HG03354 (cell line): ENCODE measurements at regions not wholly inside any gene's neighbourhood (a gene's known extent, or its start where the extent isn't known, plus 50 kb on each side); places are given as distances from the start of the nearest gene placed in this dataset.
"Not testable (repeated sequence)": the region's sequence is repeated elsewhere in the genome, so short reads cannot be mapped to it uniquely, and the experiment has no call there.

ENCODE experiments used
- ATAC-seq: cut with Tn5 transposase; IDR thresholded peaks from one replicate; pipeline ENCODE4 v1.9.1; 2021; ENCODE audit warnings: mild to moderate bottlenecking; ENCODE audit not compliant: unreplicated experiment, poor library complexity, severe bottlenecking

DNA sequence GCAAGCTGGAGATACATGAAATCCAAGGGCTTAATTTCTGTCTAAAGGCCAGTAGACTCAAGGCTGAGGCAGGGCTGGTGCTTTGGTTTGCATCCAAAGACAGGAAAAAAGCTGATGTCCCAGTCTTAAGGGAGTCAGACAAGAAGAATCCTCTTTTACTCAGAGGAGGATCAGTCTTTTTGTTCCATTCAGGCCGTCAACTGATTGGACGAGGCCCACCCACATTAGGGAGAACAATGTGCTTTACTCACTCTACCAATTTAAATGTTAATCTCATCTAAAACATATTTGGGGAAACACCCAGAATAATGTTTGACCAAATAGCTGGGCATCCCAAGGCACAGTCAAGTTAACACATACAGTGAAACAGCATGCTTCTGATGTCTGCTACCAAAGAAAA lies 388.5 kb upstream of the CHRM2 start:
- ATAC-seq = no peak

- ATAC-seq = no peak
These were observed 398.3 kb upstream of the CHRM2 start for GRCh38 chr7:136470179-136470578.

GRCh38 chr7:136452949-136453348 lies 415.5 kb upstream of the CHRM2 start:
- no peak for ATAC-seq

GRCh38 chr7:136446751-136447150 lies 421.7 kb upstream of the CHRM2 start:
- ATAC-seq = no peak

- no peak for ATAC-seq
These were observed 426.6 kb upstream of the CHRM2 start for GRCh38 chr7:136441835-136442234.

GRCh38 chr7:136431736-136432135 lies 436.7 kb upstream of the CHRM2 start:
- ATAC-seq = not testable (repeated sequence)

DNA sequence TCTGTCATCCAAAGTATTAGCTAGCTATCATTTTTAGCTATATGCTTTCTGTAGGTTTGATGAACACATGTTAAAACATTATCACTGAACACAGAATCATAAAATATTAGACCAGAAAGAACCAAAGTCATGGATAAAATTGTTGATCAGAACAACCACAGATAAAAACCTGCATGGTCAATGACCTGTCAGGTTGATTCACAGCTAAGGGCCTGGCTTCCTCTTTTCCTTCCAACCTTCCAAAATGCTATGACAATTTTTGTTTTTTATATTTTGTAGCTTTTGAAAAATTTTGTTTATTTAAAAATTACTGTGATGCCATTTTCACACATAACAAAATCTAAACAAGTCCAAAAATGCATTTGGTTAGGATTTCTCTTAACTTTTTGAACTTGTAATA lies 444.4 kb upstream of the CHRM2 start:
- ATAC-seq = no peak

DNA sequence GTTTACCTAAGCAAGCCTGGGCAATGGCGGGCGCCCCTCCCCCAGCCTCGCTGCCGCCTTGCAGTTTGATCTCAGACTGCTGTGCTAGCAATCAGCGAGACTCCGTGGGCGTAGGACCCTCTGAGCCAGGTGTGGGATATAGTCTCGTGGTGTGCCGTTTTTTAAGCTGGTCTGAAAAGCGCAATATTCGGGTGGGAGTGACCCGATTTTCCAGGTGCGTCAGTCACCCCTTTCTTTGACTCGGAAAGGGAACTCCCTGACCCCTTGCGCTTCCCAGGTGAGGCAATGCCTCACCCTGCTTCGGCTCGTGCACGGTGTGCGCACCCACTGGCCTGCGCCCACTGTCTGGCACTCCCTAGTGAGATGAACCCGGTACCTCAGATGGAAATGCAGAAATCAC lies 442.6 kb upstream of the MTPN start:
- ATAC-seq = not testable (repeated sequence)

- no peak for ATAC-seq
These were observed 435.8 kb upstream of the MTPN start for GRCh38 chr7:136412952-136413351.

GRCh38 chr7:136405931-136406777 lies 429.0 kb upstream of the MTPN start:
- ATAC-seq = peak; percentile 97

DNA sequence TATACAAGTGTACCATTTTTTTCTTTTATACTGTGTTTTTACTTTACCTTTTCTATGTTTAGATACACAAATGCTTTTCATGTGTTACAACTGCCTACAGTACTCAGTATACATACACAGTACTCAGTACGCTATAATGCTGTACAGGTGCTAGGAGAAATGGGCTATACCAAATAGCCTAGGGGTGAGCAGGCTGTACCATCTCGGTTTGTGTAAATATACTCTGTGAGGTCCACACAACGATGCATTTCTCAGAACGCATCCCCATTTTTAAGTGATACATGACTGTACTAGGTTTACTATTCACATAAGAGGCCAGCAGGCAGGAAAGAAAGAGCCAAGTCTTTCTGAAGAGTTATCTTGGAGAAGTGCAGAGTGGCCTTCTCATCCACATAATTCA lies 426.4 kb upstream of the MTPN start:
- ATAC-seq = no peak

- no peak for ATAC-seq
These were observed 423.7 kb upstream of the MTPN start for GRCh38 chr7:136400877-136401276.

- ATAC-seq = no peak
These were observed 422.2 kb upstream of the MTPN start for GRCh38 chr7:136399385-136399784.

GRCh38 chr7:136392856-136393255 lies 415.7 kb upstream of the MTPN start:
- ATAC-seq = no peak

GRCh38 chr7:136391371-136391770 lies 414.2 kb upstream of the MTPN start:
- ATAC-seq = no peak

DNA sequence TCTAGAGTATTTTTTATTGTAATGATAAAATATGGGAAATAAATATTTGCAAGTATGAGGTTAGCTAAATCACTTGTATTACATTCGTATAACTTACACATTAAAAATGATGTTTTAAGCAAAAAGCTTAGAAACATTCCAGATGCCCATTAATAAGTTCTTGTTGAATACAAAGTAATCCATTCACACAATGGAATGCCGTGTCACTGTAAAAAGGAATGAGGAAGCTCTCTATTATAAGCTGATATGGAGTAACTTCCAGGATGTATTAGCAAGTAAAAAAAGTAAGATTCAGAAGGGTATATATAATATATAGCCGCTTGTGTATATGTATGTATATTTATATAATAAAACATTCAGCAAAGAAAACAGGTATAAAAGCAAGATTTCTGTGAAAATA lies 412.8 kb upstream of the MTPN start:
- ATAC-seq = no peak

DNA sequence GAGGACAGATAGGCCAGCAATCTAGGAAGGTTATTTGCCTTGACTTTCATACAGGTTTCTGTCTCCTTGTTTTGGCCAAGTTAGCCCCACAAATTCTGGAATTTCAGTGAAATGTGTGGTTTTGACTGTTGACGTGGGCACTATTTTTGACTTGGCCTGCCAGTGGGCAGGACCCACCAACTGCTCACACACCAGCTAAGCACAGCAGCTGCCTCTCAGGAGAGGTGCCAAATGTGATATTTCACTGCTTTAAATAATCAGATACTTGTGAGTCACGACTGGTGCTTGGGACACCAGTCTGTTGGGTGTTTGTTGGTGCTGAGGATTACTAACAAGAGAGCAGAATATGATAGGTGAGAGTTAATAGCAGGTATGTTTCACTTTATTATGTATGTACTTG lies 409.7 kb upstream of the MTPN start:
- ATAC-seq = no peak

- not testable (repeated sequence) for ATAC-seq
These were observed 394.2 kb upstream of the MTPN start for GRCh38 chr7:136371409-136371808.

- ATAC-seq = no peak
These were observed 393.0 kb upstream of the MTPN start for GRCh38 chr7:136370137-136370536.

DNA sequence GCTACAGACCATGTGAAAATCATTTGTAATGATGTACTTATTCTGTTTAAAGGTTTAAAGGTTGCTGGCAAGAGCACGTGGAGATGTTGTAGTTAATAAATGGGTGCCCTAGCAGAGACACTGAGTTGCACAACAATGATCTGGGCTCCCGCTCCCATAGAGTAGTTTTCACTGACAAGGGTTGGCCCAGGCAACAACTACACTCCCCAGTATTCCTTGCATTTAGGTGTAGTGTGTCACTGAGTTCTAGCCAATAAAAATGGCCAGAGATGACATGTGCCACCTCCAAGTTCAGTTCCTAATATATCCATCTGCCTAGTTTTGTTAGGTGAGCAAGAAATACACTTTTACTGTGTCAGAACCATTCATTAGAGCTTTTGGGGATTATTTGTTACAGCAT lies 392.1 kb upstream of the MTPN start:
- ATAC-seq = no peak

DNA sequence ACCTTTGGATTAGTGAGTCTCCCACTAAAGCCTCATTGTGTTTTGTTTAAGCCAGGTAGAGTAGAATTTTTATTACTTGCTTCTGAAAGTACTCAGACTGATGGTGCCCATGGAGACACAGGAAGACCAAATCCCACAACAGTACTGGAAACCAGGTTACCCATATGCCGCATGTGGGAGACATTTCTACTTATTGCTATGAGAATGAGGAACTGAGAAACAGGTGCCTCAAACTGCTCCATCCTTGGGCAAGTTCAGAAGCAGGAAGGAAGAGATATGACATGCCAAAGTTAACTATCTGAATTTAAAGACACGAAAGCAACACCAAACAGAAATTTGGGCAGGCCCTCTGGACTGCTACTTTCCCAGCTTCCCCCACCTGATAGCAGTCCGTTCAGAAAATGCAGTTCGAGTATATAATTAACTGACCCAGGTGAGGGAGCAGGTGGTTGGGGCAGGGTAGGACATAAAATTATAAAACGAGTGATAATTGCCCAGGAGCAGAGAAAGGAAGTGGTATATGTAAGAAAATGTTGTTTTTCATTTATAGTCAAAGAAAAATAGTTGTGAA lies 382.3 kb upstream of the MTPN start:
- ATAC-seq = peak; percentile 94
